Loucy (cell line): ENCODE measurements at regions not wholly inside any gene's neighbourhood (a gene's known extent, or its start where the extent isn't known, plus 50 kb on each side); places are given as distances from the start of the nearest gene placed in this dataset.

ENCODE experiments used
- H2AFZ ChIP-seq: fragments of 200-600 bp; sonication (generic); 2 replicates; pipeline ENCODE4 v1.6.0; 2016; ENCODE audit warnings: antibody characterized with exemption, mild to moderate bottlenecking, low read length, moderate library complexity
- H3F3A ChIP-seq: fragments of 200-600 bp; 2 replicates; pipeline ENCODE4 v1.6.0; 2016; ENCODE audit warnings: antibody characterized with exemption, low read depth, mild to moderate bottlenecking
- H3K27me3 ChIP-seq: fragments of 200-600 bp; sonication (generic); 2 replicates; pipeline ENCODE4 v1.6.1; 2014; ENCODE audit warnings: low read length, mild to moderate bottlenecking; ENCODE audit not compliant: insufficient read depth, poor library complexity, severe bottlenecking
- H3K36me3 ChIP-seq: fragments of 200-600 bp; sonication (generic); 2 replicates; pipeline ENCODE4 v1.6.1; 2016; ENCODE audit warnings: low read length; ENCODE audit not compliant: insufficient read depth
- H3K4me1 ChIP-seq: fragments of 200-600 bp; sonication (generic); 2 replicates; pipeline ENCODE4 v1.5.1; 2014; ENCODE audit warnings: low read length, mild to moderate bottlenecking; ENCODE audit not compliant: insufficient read depth, poor library complexity, severe bottlenecking
- H3K4me2 ChIP-seq: fragments of 200-600 bp; sonication (generic); 2 replicates; pipeline ENCODE4 v1.6.0; 2014; ENCODE audit warnings: antibody characterized with exemption, low read length, low read depth, mild to moderate bottlenecking; ENCODE audit not compliant: poor library complexity, severe bottlenecking
- H3K4me3 ChIP-seq: fragments of 200-600 bp; sonication (generic); 2 replicates; pipeline ENCODE4 v1.5.1; 2014; ENCODE audit warnings: low read length, mild to moderate bottlenecking, mixed read lengths; ENCODE audit not compliant: poor library complexity, severe bottlenecking
- H3K79me2 ChIP-seq: fragments of 200-600 bp; sonication (generic); 2 replicates; pipeline ENCODE4 v1.6.1; 2014; ENCODE audit warnings: low read length; ENCODE audit not compliant: insufficient read depth
- H3K9ac ChIP-seq: fragments of 200-600 bp; sonication (generic); 2 replicates; pipeline ENCODE4 v1.6.0; 2014; ENCODE audit warnings: mild to moderate bottlenecking, low read depth, low read length, moderate library complexity; ENCODE audit not compliant: poor library complexity, severe bottlenecking
- H3K9me2 ChIP-seq: fragments of 200-600 bp; sonication (generic); replicated peaks from 2 replicates; pipeline ENCODE4 v1.6.1; 2016; ENCODE audit warnings: low read depth, low read length, mixed read lengths
- H3K9me3 ChIP-seq: fragments of 200-600 bp; sonication (generic); 2 replicates; pipeline ENCODE4 v1.6.1; 2014; ENCODE audit warnings: mild to moderate bottlenecking, antibody characterized with exemption, low read length, low read depth; ENCODE audit not compliant: insufficient read depth
- H4K20me1 ChIP-seq: fragments of 200-600 bp; sonication (generic); 2 replicates; pipeline ENCODE4 v1.6.0; 2014; ENCODE audit warnings: antibody characterized with exemption, low read length, mild to moderate bottlenecking; ENCODE audit not compliant: insufficient read depth, poor library complexity, severe bottlenecking
- CTCF ChIP-seq: fragments of 200-600 bp; sonication (generic); conservative IDR thresholded peaks from 2 replicates; pipeline ENCODE4 v1.5.1; 2014; ENCODE audit warnings: mild to moderate bottlenecking, antibody characterized with exemption, low read length
- EZH2phosphoT487 ChIP-seq: fragments of 200-600 bp; IDR thresholded peaks from 2 replicates; pipeline ENCODE4 v1.6.1; 2018; ENCODE audit warnings: antibody characterized with exemption, mild to moderate bottlenecking, moderate library complexity, borderline replicate concordance

DNA sequence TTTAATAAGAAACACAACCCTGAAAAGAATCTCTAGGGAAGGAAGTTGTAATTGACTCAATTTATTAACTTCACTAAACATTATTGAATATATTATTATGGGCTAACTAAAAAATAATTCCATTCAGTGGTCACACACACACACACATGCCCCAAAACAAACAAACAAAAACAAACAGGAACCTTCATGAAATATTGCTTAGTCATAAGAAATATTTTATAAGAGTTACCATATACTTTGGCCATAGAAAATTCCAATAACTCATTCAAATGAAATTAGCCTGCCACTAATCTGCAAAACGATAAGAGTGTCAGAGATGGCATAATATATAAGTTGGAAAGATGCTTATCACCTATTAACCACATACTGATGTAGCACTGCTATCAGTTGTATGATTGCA is 268.4 kb upstream of the AMIGO2 start:
- Histone ChIP-seq H3K36me3 (no peaks in the 10 kb centered on the region), H3K27me3 (no peaks in the 10 kb centered on the region), H3K4me1 (peaks cover 3% of the 10 kb centered on the region), H3K4me2 (no peak overlapping the region), H3K9ac (no peak overlapping the region), H3K9me2 (no peaks in the 10 kb centered on the region), H2AFZ (no peak overlapping the region), H4K20me1 (no peaks in the 10 kb centered on the region), H3K9me3 (no peaks in the 10 kb centered on the region), H3K4me3 (no peak overlapping the region), H3K79me2 (no peaks in the 10 kb centered on the region), H3F3A (no peaks in the 10 kb centered on the region)
- TF ChIP-seq CTCF = no peak
- TF ChIP-seq EZH2phosphoT487 = no peak

GRCh38 chr12:47346251-47347019 is 266.7 kb upstream of the AMIGO2 start:
- Histone ChIP-seq H3F3A (no peaks in the 10 kb centered on the region), H2AFZ (no peak overlapping the region), H3K79me2 (no peaks in the 10 kb centered on the region), H3K9me3 (0 out of 2 replicates have a peak, but pooled peaks cover 5% of the 10 kb centered on the region), H3K4me3 (no peak overlapping the region), H3K9ac (no peak overlapping the region), H3K9me2 (no peaks in the 10 kb centered on the region), H3K36me3 (no peaks in the 10 kb centered on the region), H3K4me2 (no peak overlapping the region), H3K4me1 (peaks cover 3% of the 10 kb centered on the region), H3K27me3 (no peaks in the 10 kb centered on the region), H4K20me1 (no peaks in the 10 kb centered on the region)
- TF ChIP-seq CTCF = no peak
- TF ChIP-seq EZH2phosphoT487 = no peak

DNA sequence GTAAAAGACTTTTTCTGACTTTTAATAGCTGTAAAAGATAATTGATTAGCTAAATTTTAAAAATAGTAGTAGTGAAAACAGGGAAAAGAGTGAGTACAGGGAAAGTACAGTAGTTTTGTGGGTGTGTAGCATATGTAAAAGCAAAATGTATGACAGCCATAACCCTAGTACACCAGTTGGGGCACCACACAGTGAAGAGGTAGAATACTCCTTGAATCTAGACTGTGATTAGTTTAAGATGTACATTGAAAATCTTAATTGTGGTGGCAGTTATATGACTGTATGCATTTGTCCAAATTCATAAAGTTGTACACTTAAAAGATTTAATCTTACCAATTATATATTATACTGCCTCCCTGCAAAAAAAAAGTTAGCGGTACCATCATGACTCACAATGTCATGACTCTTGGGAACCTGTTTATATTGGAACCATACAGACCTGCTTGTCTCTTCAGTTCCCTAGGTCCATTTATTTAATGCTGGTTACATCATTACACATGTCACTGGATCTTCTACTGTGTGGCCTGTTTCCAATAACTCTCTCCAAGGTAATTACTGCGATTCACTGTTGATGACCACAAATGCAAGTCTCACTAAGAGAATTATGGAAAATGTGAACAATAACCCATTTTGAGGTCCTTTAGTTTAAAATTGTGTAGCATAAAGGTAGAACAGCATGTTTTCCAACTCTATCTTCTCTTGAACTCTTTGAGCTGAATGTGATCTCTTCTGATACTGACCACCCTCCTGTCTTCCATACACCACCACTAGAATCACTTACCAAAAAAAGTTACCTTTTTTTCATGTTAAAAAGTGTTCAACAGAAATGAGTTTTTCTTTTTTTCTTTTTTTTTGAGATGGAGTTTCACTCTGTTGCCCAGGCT is 264.2 kb upstream of the AMIGO2 start:
- Histone ChIP-seq H4K20me1 (no peaks in the 10 kb centered on the region), H3K4me1 (no peaks in the 10 kb centered on the region), H3K79me2 (no peaks in the 10 kb centered on the region), H3K9me2 (no peaks in the 10 kb centered on the region), H3K36me3 (no peaks in the 10 kb centered on the region), H3K4me3 (no peak overlapping the region), H3K9me3 (0 out of 2 replicates have a peak, but pooled peaks cover 5% of the 10 kb centered on the region), H2AFZ (no peak overlapping the region), H3K9ac (no peak overlapping the region), H3K4me2 (no peak overlapping the region), H3K27me3 (no peaks in the 10 kb centered on the region), H3F3A (no peaks in the 10 kb centered on the region)
- TF ChIP-seq EZH2phosphoT487 = no peak
- peak; percentile 14; the same call in 1 of the 2 replicates for TF ChIP-seq CTCF
